Right lobe of liver (tissue), 4 donors: ENCODE measurements at regions not wholly inside any gene's neighbourhood (a gene's known extent, or its start where the extent isn't known, plus 50 kb on each side); places are given as distances from the start of the nearest gene placed in this dataset.

Experiments
- CTCF ChIP-seq, 4 donors: fragments of 200-600 bp in 3 of 4; fragments of 450-650 bp in 1 of 4; IDR thresholded peaks; one replicate each; pipeline versions ENCODE4 v1.5.1 to v1.8.0; 2016 to 2022; ENCODE audit warnings: antibody characterized with exemption in 4 of 4, mild to moderate bottlenecking in 2 of 4
- POLR2A ChIP-seq: fragments of 450-650 bp; IDR thresholded peaks from one replicate; pipeline ENCODE4 v1.6.1; 2017; ENCODE audit warnings: antibody characterized with exemption, mild to moderate bottlenecking
- donor health status: DM: no; HTN: no; CAD: no.
- donor health status: DM: no; HTN: no; CAD: no.
- donor health status: DM: no; HTN: yes; CAD: no.

GRCh38 chr2:187051350-187051749 is 202.4 kb upstream of the ZSWIM2 start:
- TF ChIP-seq CTCF (IDR thresholded peaks at IDR 0.05) = no peak
- TF ChIP-seq POLR2A = no peak
